ENCODE measurements at regions not wholly inside any gene's neighbourhood (a gene's known extent, or its start where the extent isn't known, plus 50 kb on each side); places are given as distances from the start of the nearest gene placed in this dataset.

- Histone ChIP-seq H3K4me3 (ENCODE audit: low read length) (no peak overlapping the region), H3K4me1 (ENCODE audit: control insufficient read depth, low read length) (peaks cover 5% of the 10 kb centered on the region), H3K27me3 (ENCODE audit: control insufficient read depth, low read length) (no peaks in the 10 kb centered on the region), H3K9me3 (ENCODE audit: control insufficient read depth, insufficient read depth, low read length) (no peaks in the 10 kb centered on the region), H4K20me1 (ENCODE audit: control insufficient read depth, insufficient read depth, low read depth, low read length) (no peaks in the 10 kb centered on the region), H3K27ac (ENCODE audit: low read depth, low read length) (no peak overlapping the region), H3K36me3 (ENCODE audit: control insufficient read depth, low read length) (no peaks in the 10 kb centered on the region), H3K9me2 (replicated peaks; ENCODE audit: control insufficient read depth, low read length) (no peaks in the 10 kb centered on the region), H3F3A (ENCODE audit: control insufficient read depth, insufficient read depth) (no peaks in the 10 kb centered on the region), H3K79me2 (ENCODE audit: control insufficient read depth, low read length) (no peaks in the 10 kb centered on the region), H3K4me2 (ENCODE audit: low read length) (no peak overlapping the region)
- TF ChIP-seq EZH2phosphoT487 (IDR thresholded peaks at IDR 0.05; ENCODE audit: borderline replicate concordance, low read length) = no peak
- TF ChIP-seq, protein P1, sequence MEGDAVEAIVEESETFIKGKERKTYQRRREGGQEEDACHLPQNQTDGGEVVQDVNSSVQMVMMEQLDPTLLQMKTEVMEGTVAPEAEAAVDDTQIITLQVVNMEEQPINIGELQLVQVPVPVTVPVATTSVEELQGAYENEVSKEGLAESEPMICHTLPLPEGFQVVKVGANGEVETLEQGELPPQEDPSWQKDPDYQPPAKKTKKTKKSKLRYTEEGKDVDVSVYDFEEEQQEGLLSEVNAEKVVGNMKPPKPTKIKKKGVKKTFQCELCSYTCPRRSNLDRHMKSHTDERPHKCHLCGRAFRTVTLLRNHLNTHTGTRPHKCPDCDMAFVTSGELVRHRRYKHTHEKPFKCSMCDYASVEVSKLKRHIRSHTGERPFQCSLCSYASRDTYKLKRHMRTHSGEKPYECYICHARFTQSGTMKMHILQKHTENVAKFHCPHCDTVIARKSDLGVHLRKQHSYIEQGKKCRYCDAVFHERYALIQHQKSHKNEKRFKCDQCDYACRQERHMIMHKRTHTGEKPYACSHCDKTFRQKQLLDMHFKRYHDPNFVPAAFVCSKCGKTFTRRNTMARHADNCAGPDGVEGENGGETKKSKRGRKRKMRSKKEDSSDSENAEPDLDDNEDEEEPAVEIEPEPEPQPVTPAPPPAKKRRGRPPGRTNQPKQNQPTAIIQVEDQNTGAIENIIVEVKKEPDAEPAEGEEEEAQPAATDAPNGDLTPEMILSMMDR (IDR thresholded peaks at IDR 0.05; ENCODE audit: low read depth, low read length, poor library complexity, severe bottlenecking) = no peak
These were observed 278.6 kb upstream of the C9orf72 start for GRCh38 chr9:27851858-27852257.

DNA sequence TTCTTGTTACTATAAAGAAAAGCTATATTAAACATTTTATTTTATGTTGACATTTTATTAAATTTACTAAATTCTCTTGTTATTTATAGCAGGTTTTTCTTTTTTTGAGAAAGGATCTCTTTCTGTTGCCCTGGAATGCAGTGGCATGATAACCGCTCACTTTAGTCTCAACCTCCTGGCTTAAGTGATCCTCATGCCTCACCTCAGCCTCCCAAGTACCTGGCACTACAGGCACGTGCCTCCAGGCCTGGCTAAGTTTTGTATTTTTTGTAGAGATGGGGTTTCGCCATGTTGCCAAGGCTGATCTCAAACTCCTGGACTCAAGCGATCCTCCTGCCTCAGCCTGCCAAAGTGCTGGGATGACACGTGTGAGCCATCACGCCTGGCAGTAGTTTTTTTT lies 280.2 kb upstream of the C9orf72 start:
- no peaks in the 10 kb centered on the region for H4K20me1 ChIP-seq (ENCODE audit: control insufficient read depth, insufficient read depth, low read depth, low read length)
- H3K4me2 ChIP-seq (ENCODE audit: low read length) = no peak overlapping the region
- no peaks in the 10 kb centered on the region for H3K79me2 ChIP-seq (ENCODE audit: control insufficient read depth, low read length)
- no peaks in the 10 kb centered on the region for H3K9me3 ChIP-seq (ENCODE audit: control insufficient read depth, insufficient read depth, low read length)
- no peaks in the 10 kb centered on the region for H3F3A ChIP-seq (ENCODE audit: control insufficient read depth, insufficient read depth)
- H3K36me3 ChIP-seq (ENCODE audit: control insufficient read depth, low read length) = no peaks in the 10 kb centered on the region
- H3K4me1 ChIP-seq (ENCODE audit: control insufficient read depth, low read length) = peaks cover 5% of the 10 kb centered on the region
- no peak overlapping the region for H3K4me3 ChIP-seq (ENCODE audit: low read length)
- H3K9me2 ChIP-seq (replicated peaks; ENCODE audit: control insufficient read depth, low read length) = no peaks in the 10 kb centered on the region
- TF ChIP-seq EZH2phosphoT487 (IDR thresholded peaks at IDR 0.05; ENCODE audit: borderline replicate concordance, low read length) = no peak
- TF ChIP-seq, protein P1 (IDR thresholded peaks at IDR 0.05; ENCODE audit: low read depth, low read length, poor library complexity, severe bottlenecking) = no peak
- H3K27me3 ChIP-seq (ENCODE audit: control insufficient read depth, low read length) = no peaks in the 10 kb centered on the region
- no peak overlapping the region for H3K27ac ChIP-seq (ENCODE audit: low read depth, low read length)

DNA sequence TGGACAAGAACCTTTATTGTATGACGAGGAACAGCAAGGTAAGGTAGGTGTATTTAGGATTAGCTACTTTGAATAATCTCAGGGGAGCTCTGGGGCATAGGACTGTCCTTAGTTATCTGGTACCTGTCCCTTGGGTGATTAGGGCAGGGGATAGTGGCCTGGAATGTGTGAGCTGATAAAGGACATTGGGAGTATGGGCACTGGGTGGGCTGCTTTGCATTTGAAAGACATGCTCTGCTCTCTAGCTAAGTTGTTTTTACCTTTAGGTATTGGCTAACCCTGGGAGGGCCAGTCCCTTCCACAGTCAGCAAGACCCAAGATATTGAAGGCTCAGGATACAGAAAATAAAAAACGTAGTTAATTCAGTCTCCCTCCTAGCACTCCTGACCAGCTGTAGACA lies 282.8 kb upstream of the C9orf72 start:
- TF ChIP-seq EZH2phosphoT487 (IDR thresholded peaks at IDR 0.05; ENCODE audit: borderline replicate concordance, low read length) = no peak
- TF ChIP-seq, protein P1 (IDR thresholded peaks at IDR 0.05; ENCODE audit: low read depth, low read length, poor library complexity, severe bottlenecking) = no peak
- no peaks in the 10 kb centered on the region for H3K9me3 ChIP-seq (ENCODE audit: control insufficient read depth, insufficient read depth, low read length)
- H3K4me3 ChIP-seq (ENCODE audit: low read length) = no peak overlapping the region
- H4K20me1 ChIP-seq (ENCODE audit: control insufficient read depth, insufficient read depth, low read depth, low read length) = no peaks in the 10 kb centered on the region
- no peaks in the 10 kb centered on the region for H3K36me3 ChIP-seq (ENCODE audit: control insufficient read depth, low read length)
- no peak overlapping the region for H3K27ac ChIP-seq (ENCODE audit: low read depth, low read length)
- no peak overlapping the region for H3K4me2 ChIP-seq (ENCODE audit: low read length)
- H3K9me2 ChIP-seq (replicated peaks; ENCODE audit: control insufficient read depth, low read length) = no peaks in the 10 kb centered on the region
- H3F3A ChIP-seq (ENCODE audit: control insufficient read depth, insufficient read depth) = no peaks in the 10 kb centered on the region
- H3K4me1 ChIP-seq (ENCODE audit: control insufficient read depth, low read length) = peaks cover 4% of the 10 kb centered on the region
- H3K79me2 ChIP-seq (ENCODE audit: control insufficient read depth, low read length) = no peaks in the 10 kb centered on the region
- no peaks in the 10 kb centered on the region for H3K27me3 ChIP-seq (ENCODE audit: control insufficient read depth, low read length)

DNA sequence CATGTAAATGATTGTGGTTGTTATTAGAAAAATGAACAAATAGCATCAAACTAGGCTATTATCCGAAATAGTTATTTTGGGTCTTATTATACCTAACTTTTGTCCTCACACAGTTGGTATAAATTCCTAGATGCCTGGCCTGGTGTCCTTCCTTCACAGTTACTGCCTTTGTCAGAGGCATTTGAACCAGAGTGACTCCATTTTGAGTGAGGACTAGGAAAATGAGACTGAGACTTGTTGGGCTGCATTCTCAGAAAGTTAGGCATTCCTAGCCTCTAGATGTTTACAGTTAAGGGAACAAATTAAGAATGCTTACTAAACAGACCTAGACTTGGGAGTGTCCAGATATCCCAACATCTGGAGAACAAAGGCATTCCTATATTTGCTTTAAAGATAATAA lies 283.5 kb upstream of the C9orf72 start:
- H3K36me3 ChIP-seq (ENCODE audit: control insufficient read depth, low read length) = no peaks in the 10 kb centered on the region
- no peak overlapping the region for H3K4me2 ChIP-seq (ENCODE audit: low read length)
- no peak for TF ChIP-seq EZH2phosphoT487 (IDR thresholded peaks at IDR 0.05; ENCODE audit: borderline replicate concordance, low read length)
- TF ChIP-seq, protein P1 (IDR thresholded peaks at IDR 0.05; ENCODE audit: low read depth, low read length, poor library complexity, severe bottlenecking) = no peak
- H3K79me2 ChIP-seq (ENCODE audit: control insufficient read depth, low read length) = no peaks in the 10 kb centered on the region
- H3K4me1 ChIP-seq (ENCODE audit: control insufficient read depth, low read length) = no peaks in the 10 kb centered on the region
- H3K9me2 ChIP-seq (replicated peaks; ENCODE audit: control insufficient read depth, low read length) = no peaks in the 10 kb centered on the region
- H3K9me3 ChIP-seq (ENCODE audit: control insufficient read depth, insufficient read depth, low read length) = no peaks in the 10 kb centered on the region
- H3F3A ChIP-seq (ENCODE audit: control insufficient read depth, insufficient read depth) = no peaks in the 10 kb centered on the region
- no peaks in the 10 kb centered on the region for H3K27me3 ChIP-seq (ENCODE audit: control insufficient read depth, low read length)
- no peaks in the 10 kb centered on the region for H4K20me1 ChIP-seq (ENCODE audit: control insufficient read depth, insufficient read depth, low read depth, low read length)
- H3K27ac ChIP-seq (ENCODE audit: low read depth, low read length) = no peak overlapping the region
- no peak overlapping the region for H3K4me3 ChIP-seq (ENCODE audit: low read length)

Data from DOHH2 (cell line).